ENCODE measurements at regions not wholly inside any gene's neighbourhood (a gene's known extent, or its start where the extent isn't known, plus 50 kb on each side); places are given as distances from the start of the nearest gene placed in this dataset.

DNA sequence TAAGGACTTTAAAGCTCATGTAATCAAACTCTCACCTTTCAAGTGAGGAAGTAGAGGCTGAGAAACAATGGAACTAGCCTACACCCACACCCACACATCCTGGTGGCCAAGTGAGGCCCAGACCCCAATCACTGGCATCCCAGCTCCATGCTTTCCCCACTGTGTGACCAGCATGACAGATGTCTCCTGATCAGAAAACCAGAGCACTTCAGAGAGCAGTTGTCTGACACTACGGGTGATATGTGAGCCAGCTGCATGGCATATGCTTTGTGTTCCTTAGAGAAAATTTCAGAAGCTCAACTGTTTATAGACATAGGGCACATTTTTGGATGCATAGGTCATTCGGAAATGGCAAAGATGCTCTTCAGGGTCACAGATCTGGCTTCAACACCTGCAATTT lies 315.2 kb downstream of the NDFIP2 start:
- no peaks in the 10 kb centered on the region for H3K9me3 ChIP-seq (ENCODE audit: control insufficient read depth, low read depth, low read length)
- H4K91ac ChIP-seq (ENCODE audit: insufficient read length, low read depth, low read length) = no peak overlapping the region
- H3K23ac ChIP-seq (ENCODE audit: insufficient read length, low read depth, low read length) = no peak overlapping the region
- no peak overlapping the region for H2BK120ac ChIP-seq (ENCODE audit: low read depth, low read length, poor library complexity, severe bottlenecking)
- H3T11ph ChIP-seq (ENCODE audit: low read length) = no peak overlapping the region
- no peaks in the 10 kb centered on the region for H3K27me3 ChIP-seq (ENCODE audit: insufficient read depth, low read length)
- H3K27me3 Mint-ChIP-seq (ENCODE audit: low read depth) = no peaks in the 10 kb centered on the region
- no peak overlapping the region for H3K4me2 ChIP-seq (ENCODE audit: insufficient read depth, insufficient read length, low read length)
- no peak overlapping the region for H2AFZ ChIP-seq (ENCODE audit: low read length)
- H3K9ac ChIP-seq (ENCODE audit: extremely low read depth, insufficient read length, low read length) = no peak overlapping the region
- no peak for DNase-seq
- TF ChIP-seq, protein P1, sequence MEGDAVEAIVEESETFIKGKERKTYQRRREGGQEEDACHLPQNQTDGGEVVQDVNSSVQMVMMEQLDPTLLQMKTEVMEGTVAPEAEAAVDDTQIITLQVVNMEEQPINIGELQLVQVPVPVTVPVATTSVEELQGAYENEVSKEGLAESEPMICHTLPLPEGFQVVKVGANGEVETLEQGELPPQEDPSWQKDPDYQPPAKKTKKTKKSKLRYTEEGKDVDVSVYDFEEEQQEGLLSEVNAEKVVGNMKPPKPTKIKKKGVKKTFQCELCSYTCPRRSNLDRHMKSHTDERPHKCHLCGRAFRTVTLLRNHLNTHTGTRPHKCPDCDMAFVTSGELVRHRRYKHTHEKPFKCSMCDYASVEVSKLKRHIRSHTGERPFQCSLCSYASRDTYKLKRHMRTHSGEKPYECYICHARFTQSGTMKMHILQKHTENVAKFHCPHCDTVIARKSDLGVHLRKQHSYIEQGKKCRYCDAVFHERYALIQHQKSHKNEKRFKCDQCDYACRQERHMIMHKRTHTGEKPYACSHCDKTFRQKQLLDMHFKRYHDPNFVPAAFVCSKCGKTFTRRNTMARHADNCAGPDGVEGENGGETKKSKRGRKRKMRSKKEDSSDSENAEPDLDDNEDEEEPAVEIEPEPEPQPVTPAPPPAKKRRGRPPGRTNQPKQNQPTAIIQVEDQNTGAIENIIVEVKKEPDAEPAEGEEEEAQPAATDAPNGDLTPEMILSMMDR (conservative IDR thresholded peaks at IDR 0.05) = no peak
- H3K27ac Mint-ChIP-seq = no peak overlapping the region
- no peaks in the 10 kb centered on the region; the same call in 1 of the 2 replicates for H3K4me1 ChIP-seq (ENCODE audit: insufficient read depth, low read length)
- no CpG with 5 or more reads among the region's 2 CpGs for WGBS (ENCODE audit: extremely low coverage, insufficient read length, low lambda C conversion rate)
- no peak overlapping the region for H3K18ac ChIP-seq (ENCODE audit: insufficient read length, low read depth, low read length)
- H3K56ac ChIP-seq (ENCODE audit: insufficient read length, low read depth, low read length) = no peak overlapping the region
- H3K36me3 Mint-ChIP-seq (ENCODE audit: insufficient read depth in 1 of 3, low read depth in 3 of 3) = no peaks in the 10 kb centered on the region
- no peak overlapping the region for H2BK5ac ChIP-seq (ENCODE audit: insufficient read length, low read length)
- no peak overlapping the region for H4K5ac ChIP-seq (ENCODE audit: insufficient read length, low read depth, low read length)
- no peak overlapping the region for H3K14ac ChIP-seq (ENCODE audit: insufficient read depth, low read length)
- no peak overlapping the region for H2BK15ac ChIP-seq (ENCODE audit: low read depth, low read length)
- no peak overlapping the region for H3K4ac ChIP-seq (ENCODE audit: low read depth, low read length)
- H2BK12ac ChIP-seq (ENCODE audit: insufficient read length, low read depth, low read length) = no peak overlapping the region
- no peak overlapping the region for H3K27ac ChIP-seq (ENCODE audit: insufficient read length, low read depth, low read length)
- no peaks in the 10 kb centered on the region for H3K79me2 ChIP-seq (ENCODE audit: insufficient read depth, low read length)
- H3K9me3 Mint-ChIP-seq = no peaks in the 10 kb centered on the region; a peak in 1 of 5 replicates
- H3K79me1 ChIP-seq (ENCODE audit: insufficient read depth, low read depth, low read length, poor library complexity, severe bottlenecking) = no peaks in the 10 kb centered on the region
- H2AK5ac ChIP-seq (ENCODE audit: insufficient read length, low read length) = no peak overlapping the region
- H4K8ac ChIP-seq (replicated peaks; ENCODE audit: insufficient read length, low read depth, low read length) = no peak overlapping the region
- peaks cover 3 to 10% of the 10 kb centered on the region in 2 experiments; a peak in 2 of 4 replicates for H3K4me1 Mint-ChIP-seq
- no peak overlapping the region for H3K4me3 Mint-ChIP-seq
- H2BK20ac ChIP-seq (ENCODE audit: low read depth, low read length, poor library complexity, severe bottlenecking) = no peak overlapping the region
- no peaks in the 10 kb centered on the region for H4K20me1 ChIP-seq (ENCODE audit: control insufficient read depth, insufficient read depth, insufficient read length)
- no peaks in the 10 kb centered on the region for H3K23me2 ChIP-seq (ENCODE audit: insufficient read length, low read depth, low read length, poor library complexity, severe bottlenecking)
